Mesendoderm (in vitro differentiated cells): ENCODE measurements at regions not wholly inside any gene's neighbourhood (a gene's known extent, or its start where the extent isn't known, plus 50 kb on each side); places are given as distances from the start of the nearest gene placed in this dataset.

Experiments used
- DNase-seq: peaks from one replicate; pipeline ENCODE4 v3.0.0; 2013
- H2AK5ac ChIP-seq: 2 replicates; pipeline ENCODE4 v1.6.1; 2013; ENCODE audit warnings: low read length, inconsistent platforms
- H2BK120ac ChIP-seq: 2 replicates; pipeline ENCODE4 v1.6.1; 2013; ENCODE audit warnings: low read depth, mild to moderate bottlenecking, low read length, moderate library complexity, mixed read lengths
- H2BK15ac ChIP-seq: replicated peaks from 2 replicates; pipeline ENCODE4 v1.6.1; 2013; ENCODE audit warnings: low read depth, mild to moderate bottlenecking, moderate library complexity
- H2BK5ac ChIP-seq: 2 replicates; pipeline ENCODE4 v1.6.1; 2013; ENCODE audit warnings: low read length, inconsistent platforms
- H3K18ac ChIP-seq: 2 replicates; pipeline ENCODE4 v1.6.1; 2013; ENCODE audit warnings: mild to moderate bottlenecking, low read length, mixed read lengths
- H3K23ac ChIP-seq: one replicate; pipeline ENCODE4 v1.6.1; 2013; ENCODE audit warnings: low read length
- H3K27ac ChIP-seq: 2 replicates; pipeline ENCODE4 v1.5.1; 2013; ENCODE audit warnings: low read depth, mild to moderate bottlenecking, inconsistent platforms, low read length, moderate library complexity
- H3K27me3 ChIP-seq: 2 replicates; pipeline ENCODE4 v1.6.1; 2013; ENCODE audit warnings: low read length, control low read depth, mild to moderate bottlenecking, inconsistent platforms; ENCODE audit not compliant: insufficient read depth, poor library complexity
- H3K36me3 ChIP-seq: 2 replicates; pipeline ENCODE4 v1.6.1; 2013; ENCODE audit warnings: low read length, inconsistent platforms; ENCODE audit not compliant: control insufficient read depth, insufficient read depth
- H3K4ac ChIP-seq: one replicate; pipeline ENCODE4 v1.6.1; 2013; ENCODE audit warnings: low read depth, mild to moderate bottlenecking, low read length, moderate library complexity
- H3K4me1 ChIP-seq: 2 replicates; pipeline ENCODE4 v1.6.1; 2013; ENCODE audit warnings: low read depth, low read length, inconsistent platforms; ENCODE audit not compliant: control insufficient read depth
- H3K4me2 ChIP-seq: 2 replicates; pipeline ENCODE4 v1.6.1; 2013; ENCODE audit warnings: low read length
- H3K4me3 ChIP-seq: 2 replicates; pipeline ENCODE4 v1.5.1; 2013; ENCODE audit warnings: mild to moderate bottlenecking, low read length
- H3K56ac ChIP-seq: one replicate; pipeline ENCODE4 v1.6.1; 2013; ENCODE audit warnings: low read length
- H3K79me1 ChIP-seq: 2 replicates; pipeline ENCODE4 v1.6.1; 2013; ENCODE audit warnings: low read length, inconsistent platforms
- H3K79me2 ChIP-seq: 2 replicates; pipeline ENCODE4 v1.6.1; 2013; ENCODE audit warnings: mild to moderate bottlenecking, low read length; ENCODE audit not compliant: control insufficient read depth, insufficient read depth
- H3K9ac ChIP-seq: 2 replicates; pipeline ENCODE4 v1.6.1; 2013; ENCODE audit warnings: low read length, inconsistent platforms
- H4K5ac ChIP-seq: one replicate; pipeline ENCODE4 v1.6.1; 2013; ENCODE audit warnings: low read length
- H4K8ac ChIP-seq: one replicate; pipeline ENCODE4 v1.6.1; 2013; ENCODE audit warnings: low read depth, mild to moderate bottlenecking, control low read depth, low read length, moderate library complexity
- WGBS: extraction: QIAGEN DNeasy Blood & Tissue Kit; methylation state at CpG from one replicate; pipeline ENCODE4 v1.1.7; 2013; ENCODE audit warnings: low lambda C conversion rate, missing lambda C conversion rate; ENCODE audit not compliant: insufficient coverage; ENCODE audit errors: extremely low coverage; 5-methylcytosine and 5-hydroxymethylcytosine counted together

DNA sequence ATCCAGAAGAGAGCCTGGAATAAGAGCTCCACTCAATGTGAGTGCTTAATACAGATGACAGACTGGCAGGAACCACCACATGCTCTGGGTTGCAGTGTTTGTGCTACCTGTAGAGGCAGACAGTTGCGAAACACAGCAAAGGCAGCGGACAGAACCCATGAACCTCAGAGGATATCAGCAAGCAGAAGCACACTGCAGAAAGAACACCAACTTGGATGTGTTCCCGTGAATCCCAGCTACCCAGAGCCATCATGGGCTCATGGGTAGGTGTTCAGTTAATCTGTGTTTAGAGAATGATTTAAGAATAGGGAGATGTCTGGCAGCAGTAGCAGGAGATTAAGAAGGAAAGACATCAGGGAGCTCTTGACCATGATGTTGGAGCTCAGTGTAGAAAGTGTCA is 133.3 kb upstream of the FOXQ1 start:
- H4K5ac ChIP-seq, result no peak overlapping the region
- H2BK5ac ChIP-seq, result no peak overlapping the region
- no peak overlapping the region for H2AK5ac ChIP-seq
- no peak overlapping the region for H3K4ac ChIP-seq
- H3K4me1 ChIP-seq, result no peaks in the 10 kb centered on the region
- H3K18ac ChIP-seq, result no peak overlapping the region
- H2BK15ac ChIP-seq, result no peak overlapping the region
- H3K4me2 ChIP-seq, result no peak overlapping the region
- H3K27me3 ChIP-seq, result no peaks in the 10 kb centered on the region
- H3K23ac ChIP-seq, result no peak overlapping the region
- H3K9ac ChIP-seq, result no peak overlapping the region
- no CpG with 5 or more reads among the region's 3 CpGs for WGBS
- H3K36me3 ChIP-seq, result no peaks in the 10 kb centered on the region
- no peaks in the 10 kb centered on the region for H3K79me1 ChIP-seq
- no peak overlapping the region for H3K27ac ChIP-seq
- DNase-seq, result no peak
- no peak overlapping the region for H3K56ac ChIP-seq
- no peaks in the 10 kb centered on the region for H3K79me2 ChIP-seq
- no peak overlapping the region for H2BK120ac ChIP-seq
- H3K4me3 ChIP-seq, result no peak overlapping the region
- H4K8ac ChIP-seq, result no peak overlapping the region

DNA sequence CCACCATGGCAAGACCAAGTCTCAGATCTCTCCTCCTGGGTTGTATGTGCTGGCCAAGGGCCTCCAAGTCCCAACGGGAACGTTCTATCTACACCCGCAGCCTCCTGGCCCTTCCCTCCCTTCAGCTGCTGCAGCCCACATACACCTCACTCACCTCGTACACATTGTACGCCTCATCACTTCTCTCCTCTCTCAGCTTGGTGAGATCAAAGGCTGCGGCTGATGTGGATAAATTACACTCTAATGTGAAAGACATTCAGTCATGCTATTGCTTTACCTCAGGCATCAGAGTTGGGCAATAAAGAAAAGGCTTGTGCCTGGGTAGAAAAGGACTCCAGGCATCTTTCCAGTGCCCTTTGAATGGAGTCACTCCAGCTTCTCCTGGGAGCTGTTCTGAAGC is 135.3 kb upstream of the FOXQ1 start:
- Histone ChIP-seq H3K4me2 (no peak overlapping the region), H3K27me3 (no peaks in the 10 kb centered on the region), H3K79me2 (no peaks in the 10 kb centered on the region), H4K8ac (no peak overlapping the region), H2BK120ac (no peak overlapping the region), H2BK5ac (no peak overlapping the region), H3K18ac (no peak overlapping the region), H2AK5ac (no peak overlapping the region), H2BK15ac (no peak overlapping the region), H3K56ac (no peak overlapping the region), H4K5ac (no peak overlapping the region), H3K4me3 (no peak overlapping the region), H3K27ac (no peak overlapping the region), H3K79me1 (no peaks in the 10 kb centered on the region), H3K36me3 (no peaks in the 10 kb centered on the region), H3K4me1 (no peaks in the 10 kb centered on the region), H3K4ac (no peak overlapping the region), H3K23ac (peak overlapping the region; percentile 80), H3K9ac (no peak overlapping the region)
- no CpG with 5 or more reads among the region's 6 CpGs for WGBS
- no peak for DNase-seq

DNA sequence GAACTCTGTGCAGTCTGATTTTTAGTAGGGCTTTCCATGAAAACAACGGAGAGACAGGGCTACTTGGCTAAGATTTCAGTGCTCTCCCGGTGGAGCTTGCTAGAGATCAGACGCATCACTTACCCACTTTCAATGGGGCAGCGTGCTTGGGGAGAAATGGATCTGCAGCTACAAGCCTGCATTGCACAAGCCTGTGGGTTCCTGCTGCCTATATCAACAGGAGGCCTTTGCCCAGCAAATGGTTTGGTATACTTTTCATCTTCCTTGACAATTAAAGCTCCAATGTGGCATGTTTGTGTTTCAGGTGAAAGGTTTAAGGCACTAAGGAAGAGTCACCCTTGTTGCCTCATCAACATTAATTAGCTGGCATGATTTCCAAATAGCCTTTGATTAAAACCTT is 136.0 kb upstream of the FOXQ1 start:
- H3K4ac ChIP-seq, result no peak overlapping the region
- no peak overlapping the region for H4K5ac ChIP-seq
- no peaks in the 10 kb centered on the region for H3K27me3 ChIP-seq
- WGBS, result no CpG with 5 or more reads among the region's 4 CpGs
- no peak overlapping the region for H3K9ac ChIP-seq
- H3K56ac ChIP-seq, result no peak overlapping the region
- H3K79me1 ChIP-seq, result no peaks in the 10 kb centered on the region
- H2BK15ac ChIP-seq, result no peak overlapping the region
- DNase-seq, result no peak
- no peak overlapping the region for H4K8ac ChIP-seq
- H3K4me3 ChIP-seq, result no peak overlapping the region
- no peak overlapping the region for H2BK5ac ChIP-seq
- no peaks in the 10 kb centered on the region for H3K79me2 ChIP-seq
- H2BK120ac ChIP-seq, result no peak overlapping the region
- no peaks in the 10 kb centered on the region for H3K36me3 ChIP-seq
- no peak overlapping the region for H3K27ac ChIP-seq
- no peak overlapping the region for H3K18ac ChIP-seq
- no peak overlapping the region for H3K23ac ChIP-seq
- no peaks in the 10 kb centered on the region for H3K4me1 ChIP-seq
- no peak overlapping the region for H3K4me2 ChIP-seq
- H2AK5ac ChIP-seq, result no peak overlapping the region

DNA sequence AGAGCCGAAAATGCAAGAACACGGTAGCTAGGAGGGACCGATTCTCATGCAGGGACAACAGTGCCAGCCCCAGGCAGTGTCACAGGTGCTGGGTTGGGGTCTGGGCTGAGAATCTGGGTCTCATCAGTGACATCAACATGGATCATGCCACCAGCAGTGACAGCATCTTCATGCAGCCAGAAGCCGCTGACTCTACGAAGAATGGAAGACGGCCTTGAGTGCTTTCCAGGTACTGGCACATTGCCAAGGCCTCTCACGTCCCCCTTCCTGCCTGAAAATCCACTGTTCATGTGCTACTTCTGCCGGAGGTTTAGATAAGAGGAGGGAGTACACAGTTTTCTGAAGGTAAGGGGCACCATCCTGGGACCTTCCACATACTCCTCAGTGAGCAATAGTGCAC is 141.1 kb upstream of the FOXQ1 start:
- Histone ChIP-seq H3K27me3 (no peaks in the 10 kb centered on the region), H4K8ac (no peak overlapping the region), H3K4me1 (no peaks in the 10 kb centered on the region), H3K56ac (no peak overlapping the region), H3K4me2 (no peak overlapping the region), H4K5ac (no peak overlapping the region), H3K79me2 (no peaks in the 10 kb centered on the region), H3K36me3 (no peaks in the 10 kb centered on the region), H2BK120ac (no peak overlapping the region), H3K4ac (no peak overlapping the region), H2BK5ac (no peak overlapping the region), H3K27ac (no peak overlapping the region), H2AK5ac (no peak overlapping the region), H3K79me1 (no peaks in the 10 kb centered on the region), H3K4me3 (no peak overlapping the region), H2BK15ac (no peak overlapping the region), H3K9ac (no peak overlapping the region), H3K23ac (no peak overlapping the region), H3K18ac (no peak overlapping the region)
- no peak for DNase-seq
- WGBS, result no CpG with 5 or more reads among the region's 8 CpGs

DNA sequence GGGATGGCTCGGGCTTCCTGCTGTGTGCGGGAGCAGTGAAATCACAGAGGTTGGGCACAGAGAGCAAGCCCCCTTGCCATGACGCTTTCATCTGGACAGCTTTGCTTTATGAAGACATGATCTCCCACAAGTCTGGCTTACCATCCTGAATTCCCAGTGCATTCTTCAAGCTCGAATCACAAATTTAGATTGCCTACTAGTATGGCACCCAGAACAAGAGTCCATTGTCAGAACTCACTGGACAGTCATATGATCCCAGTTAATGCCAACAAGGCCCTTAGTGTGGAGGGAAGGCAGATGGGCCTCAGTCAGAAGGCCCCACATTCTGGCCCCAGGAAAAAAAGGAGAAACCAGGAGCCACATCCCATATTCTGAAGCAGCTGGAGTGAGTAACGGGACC is 147.3 kb upstream of the FOXQ1 start:
- no peak overlapping the region for H2BK15ac ChIP-seq
- no peak overlapping the region for H4K5ac ChIP-seq
- H3K36me3 ChIP-seq, result no peaks in the 10 kb centered on the region
- no peak overlapping the region for H2BK120ac ChIP-seq
- no peak overlapping the region for H3K4me2 ChIP-seq
- H2AK5ac ChIP-seq, result no peak overlapping the region
- H3K4ac ChIP-seq, result no peak overlapping the region
- H3K79me2 ChIP-seq, result no peaks in the 10 kb centered on the region
- peaks cover 6% of the 10 kb centered on the region for H3K4me1 ChIP-seq
- H3K4me3 ChIP-seq, result no peak overlapping the region
- no peaks in the 10 kb centered on the region for H3K79me1 ChIP-seq
- H3K9ac ChIP-seq, result no peak overlapping the region
- no peak overlapping the region for H4K8ac ChIP-seq
- DNase-seq, result no peak
- H3K27ac ChIP-seq, result no peak overlapping the region
- H2BK5ac ChIP-seq, result no peak overlapping the region
- no peaks in the 10 kb centered on the region for H3K27me3 ChIP-seq
- H3K23ac ChIP-seq, result no peak overlapping the region
- WGBS, result no CpG with 5 or more reads among the region's 5 CpGs
- no peak overlapping the region for H3K18ac ChIP-seq
- no peak overlapping the region for H3K56ac ChIP-seq

DNA sequence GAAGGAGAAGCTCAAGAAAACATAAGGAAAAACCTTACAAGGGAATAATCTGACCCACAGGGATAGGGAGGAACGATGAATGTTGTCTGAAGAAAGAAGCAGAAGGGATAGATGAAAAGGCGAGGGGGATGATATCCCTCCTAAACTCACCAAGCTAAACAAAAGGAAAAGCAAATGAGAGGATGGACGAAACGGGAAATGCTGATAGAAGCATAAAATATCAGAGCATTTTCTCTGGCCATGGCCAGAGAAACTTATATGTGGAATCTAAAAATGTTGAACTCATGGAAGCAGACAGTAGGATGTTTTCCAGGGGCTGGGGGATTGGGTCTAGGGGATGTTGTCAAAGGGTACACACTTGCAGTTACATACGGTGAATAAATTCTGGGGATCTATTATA is 148.4 kb upstream of the FOXQ1 start:
- no peak overlapping the region for H3K4me3 ChIP-seq
- no peaks in the 10 kb centered on the region for H3K36me3 ChIP-seq
- H2BK15ac ChIP-seq, result no peak overlapping the region
- no peaks in the 10 kb centered on the region for H3K27me3 ChIP-seq
- no peaks in the 10 kb centered on the region for H3K79me2 ChIP-seq
- no peaks in the 10 kb centered on the region for H3K79me1 ChIP-seq
- no peak overlapping the region for H3K18ac ChIP-seq
- H3K27ac ChIP-seq, result no peak overlapping the region
- no peak overlapping the region for H3K4ac ChIP-seq
- H3K9ac ChIP-seq, result no peak overlapping the region
- H3K4me2 ChIP-seq, result no peak overlapping the region
- H2BK120ac ChIP-seq, result no peak overlapping the region
- no CpG with 5 or more reads among the region's 5 CpGs for WGBS
- no peak overlapping the region for H4K8ac ChIP-seq
- H3K4me1 ChIP-seq, result peaks cover 6% of the 10 kb centered on the region
- no peak overlapping the region for H2BK5ac ChIP-seq
- no peak for DNase-seq
- H2AK5ac ChIP-seq, result no peak overlapping the region
- no peak overlapping the region for H4K5ac ChIP-seq
- no peak overlapping the region for H3K56ac ChIP-seq
- no peak overlapping the region for H3K23ac ChIP-seq
